COLO829 (cell line): ENCODE measurements at regions not wholly inside any gene's neighbourhood (a gene's known extent, or its start where the extent isn't known, plus 50 kb on each side); places are given as distances from the start of the nearest gene placed in this dataset.
"Not testable (repeated sequence)": the region's sequence is repeated elsewhere in the genome, so short reads cannot be mapped to it uniquely, and the experiment has no call there.

Source experiments
- DNase-seq: peaks from one replicate; pipeline ENCODE4 v3.0.0; 2012; ENCODE audit warnings: low spot score

DNA sequence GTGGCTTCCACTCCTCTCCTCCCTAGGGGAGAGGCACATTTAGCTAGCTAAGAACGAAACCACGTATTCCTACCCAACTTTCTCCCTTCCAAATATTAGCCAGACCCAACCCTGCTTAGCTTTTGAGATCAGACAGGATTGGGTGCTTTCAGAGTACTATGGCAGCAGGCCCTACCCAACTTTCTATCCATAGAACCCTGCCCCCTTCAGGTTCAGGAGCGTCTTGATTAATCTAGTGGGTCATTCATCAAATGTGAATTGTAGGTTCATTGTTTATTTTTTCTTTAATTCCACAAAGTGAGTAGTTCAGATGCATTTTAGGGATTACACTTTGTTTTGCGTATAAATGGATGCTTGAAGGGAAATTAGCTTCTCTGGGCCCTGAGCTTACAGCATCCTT is 188.3 kb downstream of the MIB1 start:
- no peak for DNase-seq

GRCh38 chr18:21930177-21930576 is 189.6 kb downstream of the MIB1 start:
- no peak for DNase-seq

DNA sequence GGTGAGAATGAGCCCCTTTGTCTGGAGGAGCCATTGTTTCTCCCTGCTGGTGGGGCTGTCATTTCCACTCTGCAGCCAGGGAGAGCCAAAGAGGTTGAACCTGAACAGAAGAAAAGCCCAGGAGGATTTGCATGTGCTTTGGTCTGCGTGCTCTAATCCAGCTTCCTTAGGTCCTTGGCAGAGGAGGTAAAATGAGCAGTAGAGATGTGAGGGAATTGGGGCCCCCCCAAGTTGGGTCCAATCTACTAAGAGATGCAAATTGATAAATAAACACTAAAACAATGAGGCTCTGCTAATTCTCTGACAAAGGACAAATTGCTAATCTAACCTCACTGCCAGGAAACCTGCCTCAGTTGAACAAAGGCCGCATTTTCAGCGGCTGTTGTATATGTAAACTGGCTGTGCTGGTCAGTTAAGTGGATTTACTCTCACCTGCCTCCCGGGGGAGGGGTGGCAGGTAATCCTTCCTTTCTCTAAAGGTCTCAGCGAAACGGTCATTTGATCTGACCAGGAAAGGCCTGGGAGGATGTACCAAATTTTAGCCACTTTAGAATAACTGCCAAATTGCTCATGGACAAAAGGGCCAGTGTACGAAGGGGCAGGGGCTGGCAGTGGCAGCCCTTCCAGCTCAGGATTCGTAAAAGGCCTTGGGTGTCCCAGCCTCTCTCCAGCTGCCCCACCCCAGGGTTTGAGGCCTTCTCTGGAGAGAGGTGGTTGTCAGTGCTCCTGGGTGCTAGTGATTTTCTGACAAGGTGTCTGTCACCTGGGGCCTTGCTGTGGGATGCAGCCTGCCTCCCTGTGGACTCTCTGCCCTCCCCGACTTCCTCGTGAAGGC is 193.6 kb downstream of the MIB1 start:
- DNase-seq = no peak

DNA sequence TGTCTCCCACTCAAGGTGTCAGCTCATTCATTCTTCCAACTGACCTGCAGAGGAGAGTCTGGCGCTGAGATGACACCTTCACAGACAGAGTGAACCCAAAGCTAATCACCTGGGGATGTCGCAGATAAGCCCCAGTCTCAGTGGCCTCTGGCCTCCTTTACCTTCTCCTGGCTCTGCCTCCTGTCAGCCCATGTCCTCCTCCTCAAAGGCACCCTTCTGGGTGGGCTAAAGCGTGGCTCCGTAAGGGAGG is 194.1 kb downstream of the MIB1 start:
- DNase-seq = no peak

DNA sequence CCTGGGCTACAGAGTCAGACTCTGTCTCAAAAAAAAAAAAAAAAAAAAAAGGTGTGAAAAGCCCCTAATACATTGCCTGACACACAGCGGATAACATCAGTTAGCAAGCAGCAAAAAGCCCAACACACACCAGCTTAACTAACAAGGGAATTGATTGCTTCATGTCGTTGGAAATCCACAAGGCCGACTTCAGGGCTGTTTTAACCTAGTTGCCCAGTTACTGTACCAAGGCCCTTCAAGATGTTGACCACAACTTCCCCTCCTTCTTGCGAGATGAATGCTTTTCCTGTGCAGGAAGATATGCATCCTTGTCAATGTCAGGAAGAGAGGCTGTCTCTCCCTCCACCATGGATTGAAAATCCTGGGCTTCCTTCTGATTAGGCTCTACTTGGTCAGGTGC is 202.9 kb downstream of the MIB1 start:
- no peak for DNase-seq

DNA sequence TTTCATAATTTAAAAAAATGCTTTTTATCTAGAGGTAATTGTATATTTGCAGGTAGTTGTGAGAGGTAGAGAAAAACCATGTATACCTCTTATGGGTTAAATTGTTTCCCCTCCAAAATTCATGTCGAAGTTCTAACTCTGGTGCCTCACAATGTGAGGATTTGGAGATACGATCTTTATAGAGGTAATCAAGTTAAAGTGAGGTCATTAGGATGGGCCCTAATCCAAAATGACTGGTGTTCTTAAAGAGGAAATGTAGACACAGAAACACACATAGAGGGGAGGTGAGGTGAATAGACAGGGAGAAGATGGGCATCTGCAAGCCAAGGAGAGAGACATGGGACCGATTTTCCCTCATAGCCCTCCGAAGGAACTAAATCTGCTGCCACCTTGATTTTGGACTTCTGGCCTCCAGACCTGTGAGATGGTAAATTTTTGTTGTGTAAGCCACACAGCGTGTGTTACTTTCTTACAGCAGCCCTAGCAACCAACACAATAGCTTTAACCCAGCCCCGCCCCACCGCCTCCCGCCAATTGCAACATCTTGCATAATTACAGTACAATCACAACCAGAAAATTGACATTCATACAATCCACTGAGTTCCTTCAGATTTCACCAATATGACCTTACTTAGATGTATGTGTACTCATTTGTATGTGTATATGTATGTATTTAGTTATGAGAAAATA is 208.9 kb downstream of the MIB1 start:
- DNase-seq = no peak

GRCh38 chr18:21955757-21956652 is 213.4 kb upstream of the GATA6 start:
- DNase-seq = peak; percentile 54

GRCh38 chr18:21958263-21958662 is 211.1 kb upstream of the GATA6 start:
- no peak for DNase-seq

DNA sequence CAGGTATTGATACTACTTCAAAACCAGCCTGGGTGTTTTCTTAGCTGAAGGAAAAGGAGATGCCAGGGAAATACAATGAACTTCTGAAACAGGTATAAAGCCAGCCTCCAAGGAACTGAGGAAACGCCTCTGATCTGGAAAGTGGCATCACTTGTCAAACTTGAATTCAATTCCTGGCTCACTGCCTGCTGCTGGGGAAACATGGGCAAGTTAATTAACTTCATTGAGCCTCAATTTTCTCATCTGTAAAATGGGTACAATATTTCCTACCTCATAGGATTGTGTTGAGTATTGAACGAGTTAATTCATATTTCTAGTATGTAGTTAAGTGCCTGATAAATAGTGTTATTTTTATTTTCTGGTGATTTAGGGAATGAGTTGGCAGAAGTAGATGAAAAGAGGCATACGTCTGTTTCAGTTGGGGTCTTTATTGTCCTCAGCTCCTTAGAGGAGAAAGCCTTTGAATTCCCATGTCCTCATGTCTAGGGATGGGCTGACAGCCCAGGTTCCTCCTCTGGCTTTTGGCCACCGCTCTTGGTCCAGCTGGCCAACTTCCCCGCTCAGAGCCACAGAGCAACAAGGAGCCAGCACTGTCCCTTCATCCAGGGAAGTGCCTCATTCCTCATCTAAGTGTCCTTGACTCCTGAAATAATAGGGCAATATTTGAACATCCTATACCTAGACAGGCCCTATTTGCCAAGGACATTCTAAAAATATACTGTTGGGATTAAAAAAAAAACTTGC is 210.5 kb upstream of the GATA6 start:
- DNase-seq = no peak

DNA sequence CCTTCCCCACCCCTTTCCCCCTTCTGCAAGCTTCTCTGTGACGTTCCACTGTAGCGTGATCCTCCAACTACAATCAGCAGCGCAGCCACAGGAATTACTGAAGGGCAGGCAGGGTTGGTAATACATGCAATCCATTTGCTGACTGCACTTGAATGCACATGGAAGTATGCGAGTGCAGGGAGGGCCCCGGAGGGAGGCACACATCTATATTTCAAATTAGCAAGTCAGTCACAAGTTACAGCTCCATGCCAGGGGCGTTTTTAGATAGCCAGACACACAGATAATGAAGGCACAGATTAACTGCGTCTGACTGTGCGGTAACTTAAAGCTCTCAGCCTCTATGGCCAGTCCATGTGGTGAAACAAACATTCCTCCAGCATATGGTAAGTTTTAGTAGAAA is 209.2 kb upstream of the GATA6 start:
- no peak for DNase-seq

- no peak for DNase-seq
Measured at GRCh38 chr18:21963336-21963735, 206.1 kb upstream of the GATA6 start.

GRCh38 chr18:21968338-21968737 is 201.1 kb upstream of the GATA6 start:
- DNase-seq = no peak

DNA sequence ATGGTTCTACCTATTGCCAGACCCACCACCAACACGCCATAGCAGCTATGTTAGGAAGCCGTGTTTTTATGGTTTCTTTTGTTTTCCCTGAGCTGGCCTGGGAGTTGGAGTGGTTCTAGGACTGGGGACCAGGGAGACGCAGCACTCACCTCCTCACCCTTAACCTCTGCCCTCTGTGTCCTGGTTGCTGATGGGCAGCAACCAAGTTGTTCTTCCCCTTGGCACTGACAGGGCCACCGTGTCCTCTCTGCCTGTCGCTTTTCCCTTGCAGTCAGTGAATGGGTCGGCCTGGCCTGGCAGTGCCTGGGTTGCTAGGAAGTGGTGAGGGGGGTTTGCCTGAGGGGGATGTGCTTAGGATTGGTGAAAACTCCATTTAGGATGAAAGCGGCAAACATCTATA is 197.1 kb upstream of the GATA6 start:
- no peak for DNase-seq

DNA sequence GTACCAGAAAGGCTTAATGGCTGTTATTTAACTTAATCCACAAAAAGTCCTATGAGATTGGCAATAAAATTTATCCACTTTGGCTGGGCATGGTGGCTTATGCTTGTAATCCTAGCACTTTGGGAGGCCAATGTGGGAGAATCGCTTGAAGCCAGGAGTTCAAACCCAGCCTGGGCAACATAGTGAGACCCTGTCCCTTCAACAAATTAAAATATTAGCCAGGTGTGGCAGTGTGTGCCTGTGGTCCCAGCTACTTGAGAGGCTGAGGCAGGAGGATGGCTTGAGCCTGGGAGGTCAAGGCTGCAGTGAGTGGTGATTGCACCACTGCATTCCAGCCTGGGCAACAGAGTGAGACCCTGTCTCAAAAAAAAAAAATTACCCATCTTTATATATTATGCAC is 193.4 kb upstream of the GATA6 start:
- DNase-seq = not testable (repeated sequence)

GRCh38 chr18:21978546-21979170 is 190.7 kb upstream of the GATA6 start:
- DNase-seq = no peak

- DNase-seq = no peak
Measured at GRCh38 chr18:21979171-21979560, 190.2 kb upstream of the GATA6 start.

DNA sequence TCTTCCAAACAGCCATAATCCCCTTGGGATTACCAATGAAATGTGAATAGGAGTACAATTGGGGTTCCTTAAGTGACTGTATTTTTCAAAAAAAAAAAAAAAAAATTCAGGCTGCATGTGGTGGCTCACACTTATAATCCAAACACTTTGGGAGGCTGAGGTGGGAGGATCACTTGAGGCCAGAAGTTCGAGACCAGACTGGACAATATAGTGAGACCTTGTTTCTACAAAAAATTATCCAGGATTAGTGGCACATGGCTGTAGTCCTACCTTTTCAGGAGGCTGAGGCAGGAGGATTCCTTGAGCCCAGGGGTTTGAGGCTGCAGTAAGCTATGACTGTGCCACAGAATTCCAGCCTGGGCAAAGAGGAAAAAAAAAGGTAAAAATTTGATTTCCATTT is 189.6 kb upstream of the GATA6 start:
- no peak for DNase-seq

DNA sequence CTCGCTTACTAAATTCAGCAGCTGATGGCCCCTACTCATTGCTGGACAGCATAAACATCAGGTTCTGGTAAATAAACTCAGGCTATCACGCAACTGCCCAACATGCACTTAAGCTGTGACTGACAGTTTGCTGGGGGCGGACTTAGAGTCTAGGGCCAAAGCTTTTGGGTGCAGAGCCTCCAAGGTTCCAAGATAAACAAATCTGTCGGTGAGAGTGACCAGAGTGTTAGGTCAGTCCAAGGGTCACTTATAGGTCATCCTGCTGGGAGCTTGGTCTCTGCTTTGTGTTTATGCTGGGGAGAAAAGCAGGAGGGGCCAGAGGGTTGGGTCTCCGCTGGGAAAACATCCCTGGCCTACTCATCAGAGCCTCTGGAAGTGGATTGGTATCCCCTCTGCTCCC is 188.6 kb upstream of the GATA6 start:
- no peak for DNase-seq

GRCh38 chr18:21981489-21981888 is 187.9 kb upstream of the GATA6 start:
- not testable (repeated sequence) for DNase-seq

DNA sequence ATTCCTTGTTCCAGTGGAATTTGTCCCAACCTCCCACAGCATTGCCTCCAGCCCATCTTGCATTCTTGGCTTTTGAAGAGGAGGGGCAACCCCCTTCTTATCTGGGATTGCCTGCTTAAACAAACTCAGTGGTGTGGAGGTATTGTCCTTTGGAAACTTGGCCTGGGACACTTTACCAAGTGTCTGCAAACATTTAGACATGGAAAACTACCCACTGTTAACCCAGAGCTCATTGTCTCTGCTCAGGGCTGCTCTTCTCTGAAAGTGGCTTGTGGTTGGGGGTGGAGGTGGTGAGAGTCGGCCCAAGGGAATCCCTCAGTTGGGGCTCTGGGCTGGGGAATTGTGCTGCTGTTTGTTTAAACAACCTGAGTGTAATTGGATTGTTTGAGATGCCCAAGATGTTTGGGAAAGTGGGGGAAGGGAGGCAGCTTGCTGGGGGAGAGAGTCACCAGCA is 178.3 kb upstream of the GATA6 start:
- DNase-seq = no peak

- no peak for DNase-seq
Measured at GRCh38 chr18:21991886-21992285, 177.5 kb upstream of the GATA6 start.

GRCh38 chr18:21996351-21996826 is 173.0 kb upstream of the GATA6 start:
- no peak for DNase-seq
